ENCODE measurements at regions not wholly inside any gene's neighbourhood (a gene's known extent, or its start where the extent isn't known, plus 50 kb on each side); places are given as distances from the start of the nearest gene placed in this dataset.

GRCh38 chr18:57210716-57211411 lies 64.0 kb downstream of the BOD1L2 start:
- DNase-seq (ENCODE audit: low read depth): no peak
- TF ChIP-seq, protein P1, sequence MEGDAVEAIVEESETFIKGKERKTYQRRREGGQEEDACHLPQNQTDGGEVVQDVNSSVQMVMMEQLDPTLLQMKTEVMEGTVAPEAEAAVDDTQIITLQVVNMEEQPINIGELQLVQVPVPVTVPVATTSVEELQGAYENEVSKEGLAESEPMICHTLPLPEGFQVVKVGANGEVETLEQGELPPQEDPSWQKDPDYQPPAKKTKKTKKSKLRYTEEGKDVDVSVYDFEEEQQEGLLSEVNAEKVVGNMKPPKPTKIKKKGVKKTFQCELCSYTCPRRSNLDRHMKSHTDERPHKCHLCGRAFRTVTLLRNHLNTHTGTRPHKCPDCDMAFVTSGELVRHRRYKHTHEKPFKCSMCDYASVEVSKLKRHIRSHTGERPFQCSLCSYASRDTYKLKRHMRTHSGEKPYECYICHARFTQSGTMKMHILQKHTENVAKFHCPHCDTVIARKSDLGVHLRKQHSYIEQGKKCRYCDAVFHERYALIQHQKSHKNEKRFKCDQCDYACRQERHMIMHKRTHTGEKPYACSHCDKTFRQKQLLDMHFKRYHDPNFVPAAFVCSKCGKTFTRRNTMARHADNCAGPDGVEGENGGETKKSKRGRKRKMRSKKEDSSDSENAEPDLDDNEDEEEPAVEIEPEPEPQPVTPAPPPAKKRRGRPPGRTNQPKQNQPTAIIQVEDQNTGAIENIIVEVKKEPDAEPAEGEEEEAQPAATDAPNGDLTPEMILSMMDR (IDR thresholded peaks at IDR 0.05; ENCODE audit: insufficient read depth, low read depth, low read length): no peak
- H3K4me3 ChIP-seq (ENCODE audit: low read depth, low read length): no peak overlapping the region

DNA sequence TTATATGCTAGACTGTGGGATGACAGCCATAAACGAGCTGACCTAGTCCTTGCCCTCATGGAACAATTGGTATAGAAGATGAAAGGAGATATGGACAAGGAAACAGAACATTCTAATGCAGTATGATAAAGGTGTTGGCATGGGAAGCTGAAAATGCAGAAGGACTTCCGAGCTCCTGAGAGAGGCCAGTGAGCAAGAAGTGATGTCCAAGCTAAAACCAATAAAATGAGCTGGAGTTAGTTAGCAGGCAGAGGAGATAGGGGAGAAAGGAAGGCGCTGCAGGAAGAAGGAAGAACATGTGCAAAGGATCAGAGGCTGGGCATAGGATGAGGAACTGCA lies 64.5 kb downstream of the BOD1L2 start:
- TF ChIP-seq, protein P1 (IDR thresholded peaks at IDR 0.05; ENCODE audit: insufficient read depth, low read depth, low read length): no peak
- no peak for DNase-seq (ENCODE audit: low read depth)
- no peak overlapping the region for H3K4me3 ChIP-seq (ENCODE audit: low read depth, low read length)

GRCh38 chr18:57211776-57212175 lies 64.9 kb downstream of the BOD1L2 start:
- no peak overlapping the region for H3K4me3 ChIP-seq (ENCODE audit: low read depth, low read length)
- DNase-seq (ENCODE audit: low read depth): no peak

GRCh38 chr18:57212678-57213077 lies 65.8 kb downstream of the BOD1L2 start:
- TF ChIP-seq, protein P1 (IDR thresholded peaks at IDR 0.05; ENCODE audit: insufficient read depth, low read depth, low read length): no peak
- H3K4me3 ChIP-seq (ENCODE audit: low read depth, low read length): no peak overlapping the region
- DNase-seq (ENCODE audit: low read depth): no peak

More at GRCh38 chr18:57211776-57212175, 64.9 kb downstream of the BOD1L2 start:
- TF ChIP-seq, protein P1 (IDR thresholded peaks at IDR 0.05; ENCODE audit: insufficient read depth, low read depth, low read length): no peak

GRCh38 chr18:57214976-57215375 lies 68.1 kb downstream of the BOD1L2 start:
- TF ChIP-seq, protein P1 (IDR thresholded peaks at IDR 0.05; ENCODE audit: insufficient read depth, low read depth, low read length): no peak
- H3K4me3 ChIP-seq (ENCODE audit: low read depth, low read length): no peak overlapping the region
- DNase-seq (ENCODE audit: low read depth): no peak

GRCh38 chr18:57218281-57218680 lies 71.4 kb downstream of the BOD1L2 start:
- no peak overlapping the region for H3K4me3 ChIP-seq (ENCODE audit: low read depth, low read length)
- no peak for DNase-seq (ENCODE audit: low read depth)

More at GRCh38 chr18:57218281-57218680, 71.4 kb downstream of the BOD1L2 start:
- TF ChIP-seq, protein P1 (IDR thresholded peaks at IDR 0.05; ENCODE audit: insufficient read depth, low read depth, low read length): no peak

Data from fibroblast of villous mesenchyme (primary cell).